ENCODE measurements at regions not wholly inside any gene's neighbourhood (a gene's known extent, or its start where the extent isn't known, plus 50 kb on each side); places are given as distances from the start of the nearest gene placed in this dataset.

- TF ChIP-seq ZFP3 (CRISPR knock-in tag; IDR thresholded peaks at IDR 0.05), result no peak
- TF ChIP-seq ZNF70 (CRISPR knock-in tag; IDR thresholded peaks at IDR 0.05), result no peak
Measured at GRCh38 chr5:29780401-29780800, 1413.1 kb upstream of the CDH6 start.

Data from SK-N-SH treated with all-trans-retinoic acid at 6 μM for 48 hours (cell line).